GM18519 (cell line): ENCODE measurements at regions not wholly inside any gene's neighbourhood (a gene's known extent, or its start where the extent isn't known, plus 50 kb on each side); places are given as distances from the start of the nearest gene placed in this dataset.
A peak's percentile ranks its signal among the peaks of the same experiment; 100 is the strongest.

Experiments
- ATAC-seq: cut with Tn5 transposase; IDR thresholded peaks from one replicate; pipeline ENCODE4 v1.9.1; 2021; ENCODE audit warnings: mild to moderate bottlenecking, moderate library complexity; ENCODE audit not compliant: unreplicated experiment, low FRiP score

DNA sequence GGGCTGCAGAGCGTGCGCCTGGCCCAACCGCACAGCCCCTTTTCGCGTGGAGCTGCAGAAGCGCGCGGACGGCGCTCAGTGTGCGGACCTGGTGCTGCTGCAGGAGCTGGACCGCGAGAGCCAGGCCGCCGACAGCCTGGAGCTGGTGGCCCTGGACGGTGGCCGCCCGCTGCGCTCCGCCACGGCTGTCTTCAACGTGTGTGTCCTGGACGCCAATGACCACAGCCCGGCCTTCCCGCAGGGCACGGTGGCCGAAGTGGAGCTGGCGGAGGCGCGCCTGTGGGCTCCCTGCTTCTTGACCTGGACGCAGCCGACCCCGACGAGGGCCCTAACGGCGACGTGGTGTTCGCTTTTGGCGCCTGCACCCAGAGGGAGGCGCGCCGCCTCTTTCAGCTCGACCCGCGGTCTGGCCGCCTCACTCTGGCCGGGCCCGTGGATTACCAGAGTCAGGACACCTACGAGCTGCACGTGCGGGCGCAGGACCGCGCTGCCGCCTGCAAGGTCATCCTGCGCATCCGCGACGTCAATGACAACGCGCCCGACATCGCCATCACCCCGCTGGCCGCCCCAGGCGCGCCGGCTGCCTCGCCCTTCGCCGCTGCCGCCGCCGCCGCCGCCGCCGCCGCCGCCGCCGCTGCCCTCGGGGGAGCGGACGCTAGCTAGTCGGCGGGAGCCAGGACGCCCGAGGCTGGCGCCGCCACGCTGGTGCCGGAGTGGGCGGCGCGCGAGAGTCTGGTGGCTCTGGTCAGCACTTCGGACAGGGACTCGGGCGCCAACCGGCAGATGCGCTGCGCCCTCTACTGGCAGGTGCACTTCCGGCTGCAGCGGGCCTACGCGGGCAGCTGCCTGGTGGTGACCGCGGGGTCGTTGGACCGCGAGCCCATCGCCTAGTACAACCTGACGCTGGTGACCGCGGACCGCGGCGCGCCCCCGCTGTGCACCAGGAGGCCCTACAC is 172.2 kb downstream of the OLFM4 start:
- no peak for ATAC-seq

DNA sequence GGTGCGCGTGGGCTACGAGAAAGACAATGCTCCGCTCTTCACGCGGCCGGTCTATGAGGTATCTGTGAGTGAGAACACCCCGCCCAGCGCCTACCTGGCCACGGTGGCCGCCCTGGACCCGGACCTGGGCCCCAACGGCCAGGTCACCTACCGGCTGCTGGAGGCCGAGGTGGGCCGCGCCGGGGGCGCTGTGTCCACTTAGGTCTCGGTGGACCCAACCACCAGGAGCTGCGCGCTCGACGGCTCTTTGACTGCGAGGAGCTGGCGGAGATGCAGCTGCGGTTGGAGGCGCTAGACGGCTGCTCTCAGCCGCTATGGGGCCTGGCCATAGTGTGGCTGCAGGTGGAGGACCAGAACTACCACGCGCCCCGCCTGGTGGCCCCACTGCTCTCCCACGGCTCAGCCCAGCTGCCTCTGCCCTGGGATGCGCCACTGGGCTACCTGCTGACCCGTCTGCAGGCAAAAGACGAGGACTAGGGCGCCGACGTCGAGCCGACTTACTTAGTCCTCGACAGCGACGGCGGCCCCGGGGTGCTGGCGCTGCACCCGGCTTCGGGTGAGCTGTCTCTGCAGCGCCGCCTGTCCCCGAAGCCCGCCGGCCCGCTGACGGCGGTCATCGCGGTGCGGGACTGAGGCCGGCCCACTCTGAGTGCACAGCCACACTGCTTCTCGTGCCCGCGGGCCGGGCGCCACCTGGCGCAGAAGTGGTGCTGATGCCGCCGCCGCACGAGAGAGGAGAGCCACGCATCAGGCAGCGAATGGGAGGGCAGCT is 173.0 kb downstream of the OLFM4 start:
- no peak for ATAC-seq

DNA sequence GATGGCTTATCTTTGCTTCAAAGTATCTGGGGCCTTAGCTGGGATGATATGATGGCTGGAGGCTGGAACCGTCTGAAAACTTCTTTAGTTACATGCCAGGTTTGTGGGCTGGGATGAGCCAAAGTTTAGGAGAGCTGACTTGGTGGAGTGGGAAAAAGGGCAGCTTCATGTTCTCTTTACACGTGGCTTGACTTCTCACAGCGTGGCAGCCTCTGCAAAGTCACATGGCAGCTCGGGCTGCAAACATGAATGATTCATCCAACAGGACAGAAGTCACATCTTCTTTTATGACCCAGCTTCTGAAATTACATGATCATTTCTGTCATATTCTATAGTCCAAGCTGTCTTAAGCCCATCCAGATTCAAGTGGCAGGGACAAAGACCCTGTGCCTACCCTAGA is 176.0 kb downstream of the OLFM4 start:
- no peak for ATAC-seq

DNA sequence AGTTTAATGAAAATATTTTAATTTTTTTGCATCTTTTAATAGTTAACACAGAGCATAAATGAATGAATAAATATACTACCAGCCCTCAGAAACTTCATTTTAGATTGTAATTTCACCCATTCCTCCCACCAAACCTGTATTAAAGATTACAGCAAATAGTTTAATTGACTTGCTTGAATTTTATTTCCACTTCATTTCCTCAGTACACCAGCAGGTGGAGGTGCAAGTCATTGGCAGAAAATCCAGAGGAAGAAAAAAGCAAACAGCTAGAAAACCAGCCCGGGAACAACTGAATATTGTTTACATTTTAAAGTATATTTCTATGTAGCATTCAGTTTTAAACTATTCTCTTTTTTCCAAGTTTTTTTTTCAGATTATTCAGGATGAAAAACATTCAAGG is 177.8 kb downstream of the OLFM4 start:
- no peak for ATAC-seq

DNA sequence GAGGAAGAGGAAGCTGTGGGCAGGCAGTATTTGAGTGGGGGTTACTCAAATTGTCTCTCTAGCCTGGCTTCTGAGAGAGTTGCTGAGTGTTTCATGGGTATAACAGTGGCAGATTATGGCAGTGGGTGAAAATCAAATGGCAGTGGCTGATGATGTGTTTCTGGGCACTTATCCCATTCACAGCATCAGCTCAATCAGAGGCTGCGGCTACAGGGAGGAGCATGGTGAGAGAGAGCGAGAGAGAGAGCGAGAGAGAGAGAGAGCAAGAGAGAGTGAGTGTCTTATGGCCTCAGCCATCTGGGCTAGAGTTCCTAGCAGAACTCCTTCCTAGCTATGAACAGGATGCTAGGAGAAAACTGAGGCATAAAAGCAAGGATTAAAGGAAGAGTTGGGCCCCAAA is 178.9 kb downstream of the OLFM4 start:
- no peak for ATAC-seq

DNA sequence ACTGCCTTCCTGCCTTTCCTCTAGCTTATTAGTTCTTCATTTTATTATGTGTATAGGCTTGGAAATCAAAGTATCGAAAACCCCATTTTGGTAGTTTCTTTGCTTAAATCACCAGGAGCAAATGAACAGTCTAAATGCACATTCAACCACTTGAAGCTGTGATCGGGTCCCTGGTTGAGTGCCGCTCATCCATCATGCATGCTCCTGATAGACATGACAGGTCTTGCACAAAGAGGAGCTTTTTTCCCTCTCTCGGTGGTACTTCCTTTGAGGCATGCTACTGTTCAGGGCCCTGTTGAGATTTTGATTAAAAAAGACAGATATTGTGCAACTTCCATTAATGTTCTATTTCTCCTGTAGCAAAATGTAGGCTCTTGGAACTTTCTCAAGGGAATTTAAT is 185.8 kb downstream of the OLFM4 start:
- no peak for ATAC-seq

DNA sequence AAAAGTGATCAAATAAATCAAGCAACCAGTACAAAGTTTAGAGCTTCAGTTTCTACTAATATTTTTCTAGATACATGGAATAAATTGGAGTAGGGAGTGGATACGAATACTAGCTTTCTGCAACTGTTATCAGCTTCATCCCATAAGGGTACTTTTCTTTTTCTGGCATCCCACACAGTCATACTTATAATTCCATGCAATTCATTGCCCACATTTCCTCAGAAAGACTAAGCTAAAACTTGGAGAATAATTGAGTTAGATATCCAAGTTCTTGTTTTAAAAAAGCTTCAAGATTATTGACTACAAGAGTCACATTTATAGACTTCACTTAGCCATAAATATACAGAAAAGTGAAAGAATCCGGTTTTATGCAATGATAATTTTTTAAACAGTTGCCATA is 186.9 kb downstream of the OLFM4 start:
- ATAC-seq: no peak

DNA sequence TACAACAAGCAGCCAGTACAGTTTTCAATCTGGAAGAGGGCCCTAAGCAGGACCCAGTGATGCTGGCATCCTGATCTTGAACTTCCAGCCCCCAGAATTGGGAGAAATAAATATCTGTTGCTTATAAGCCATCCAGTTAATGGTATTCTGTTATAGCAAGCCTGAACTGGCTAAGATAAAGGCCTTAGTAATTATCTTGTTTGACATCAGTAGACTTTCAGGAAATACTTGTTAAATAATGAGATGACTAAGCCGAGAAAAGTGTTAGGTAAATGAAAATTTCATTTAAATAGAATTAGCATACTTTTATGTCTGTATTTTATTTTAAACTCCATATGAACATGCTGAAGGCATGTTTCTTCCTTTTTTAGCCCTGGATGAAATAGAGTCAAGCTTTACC is 188.2 kb downstream of the OLFM4 start:
- no peak for ATAC-seq

DNA sequence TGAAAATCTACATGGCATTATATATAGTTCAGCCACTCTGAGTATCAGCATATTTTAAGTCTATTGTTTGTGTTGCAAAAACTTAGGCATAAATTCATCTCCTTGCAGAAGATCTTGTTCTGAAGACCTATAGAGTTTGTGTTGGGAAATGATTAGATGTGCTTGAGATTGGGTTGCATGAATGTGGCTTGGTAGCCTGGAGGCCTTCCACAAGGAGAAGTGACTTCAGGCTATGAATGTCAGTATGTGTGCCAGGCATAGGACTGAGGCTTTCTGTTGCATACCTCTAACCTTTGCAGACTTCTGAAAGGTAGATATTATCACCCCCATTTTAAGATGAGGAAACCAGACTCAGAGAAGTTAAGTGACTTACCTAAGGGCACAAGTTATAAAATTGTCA is 188.6 kb downstream of the OLFM4 start:
- no peak for ATAC-seq

DNA sequence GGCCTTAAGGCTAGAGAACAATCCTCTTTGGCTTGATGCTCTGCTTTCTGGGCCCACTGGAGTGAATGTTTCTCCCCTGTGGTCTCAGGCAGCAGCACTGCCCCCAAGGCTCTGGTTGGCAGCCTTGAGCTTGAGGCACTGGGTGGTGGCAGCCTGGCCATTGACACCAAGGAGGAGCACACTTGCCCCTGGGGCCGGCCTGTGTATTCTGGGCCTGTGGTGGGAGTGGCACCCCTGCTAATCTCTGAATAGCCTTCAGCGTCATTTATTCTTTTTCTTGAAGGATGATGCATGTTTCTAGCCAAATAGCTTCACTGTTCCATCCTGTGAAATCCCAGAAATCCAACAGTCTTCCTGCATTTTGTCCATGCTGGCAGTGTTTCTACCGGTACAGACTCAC is 191.4 kb downstream of the OLFM4 start:
- ATAC-seq: no peak

DNA sequence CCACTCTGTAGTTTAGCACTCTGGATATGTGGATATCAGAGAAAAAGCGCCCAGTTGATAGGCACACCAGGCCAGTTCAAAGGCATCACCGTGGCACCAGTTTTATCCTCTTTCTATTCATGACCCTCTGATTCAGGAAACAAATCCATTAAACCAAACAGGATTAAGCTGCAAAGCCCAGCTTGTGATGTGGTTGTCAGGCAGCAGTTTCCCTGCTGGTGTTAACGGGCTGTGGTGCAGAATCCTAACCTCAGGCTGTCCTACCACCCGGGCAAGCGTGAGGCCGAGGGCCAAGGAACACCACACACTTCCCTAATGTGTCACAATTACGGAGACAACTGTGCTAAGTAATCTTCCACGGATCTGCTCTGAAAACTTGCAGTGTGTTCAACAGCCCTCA is 209.1 kb downstream of the OLFM4 start:
- no peak for ATAC-seq

DNA sequence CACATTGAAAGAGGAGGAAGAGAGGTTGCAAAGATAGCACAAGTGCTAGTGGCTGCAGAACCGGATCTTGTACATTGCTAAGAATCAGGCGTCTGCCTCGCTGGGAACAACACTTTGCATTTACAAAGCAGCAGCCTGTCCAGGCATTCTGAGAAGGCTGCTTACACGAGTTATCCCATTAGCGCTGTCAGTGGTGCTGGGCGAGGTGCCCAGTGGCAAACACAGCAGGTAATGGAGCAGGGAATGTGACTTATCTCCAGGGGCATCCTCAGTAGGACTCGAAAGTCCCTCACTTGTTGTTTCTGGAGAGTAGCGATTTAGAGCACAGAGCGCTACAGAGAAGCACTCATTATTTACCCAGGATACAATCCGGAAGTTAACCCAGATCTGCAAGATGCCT is 209.6 kb downstream of the OLFM4 start:
- no peak for ATAC-seq

DNA sequence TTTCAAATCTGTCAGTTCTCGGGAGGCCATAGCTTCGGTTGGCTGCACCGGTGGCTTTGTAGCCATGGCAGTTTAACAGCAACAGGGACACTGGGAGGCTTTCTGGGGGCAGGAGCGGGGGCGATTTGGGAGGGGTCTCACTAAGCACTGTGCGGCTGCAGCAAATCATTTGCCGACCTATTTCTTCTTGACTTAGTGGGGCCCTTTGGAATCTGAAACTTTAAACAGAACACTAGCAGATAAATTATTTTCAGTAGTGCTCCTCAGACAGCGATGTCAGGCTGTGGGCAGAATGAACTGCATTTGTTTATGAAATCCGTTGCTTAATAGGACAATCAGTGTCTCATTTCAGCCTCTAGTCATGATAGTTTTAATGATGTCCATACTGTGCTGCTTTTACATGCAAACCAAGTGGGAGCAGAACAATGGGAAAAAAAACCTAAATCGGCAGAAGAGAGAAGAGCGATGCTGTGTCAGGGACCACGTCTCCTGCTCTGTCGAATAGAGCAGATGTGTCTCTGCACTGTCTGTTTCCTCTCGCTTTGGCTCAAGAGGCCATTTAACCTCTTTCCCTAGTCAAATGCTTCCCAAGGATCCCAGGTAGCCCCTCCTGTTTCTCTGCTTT is 211.9 kb downstream of the OLFM4 start:
- no peak for ATAC-seq

DNA sequence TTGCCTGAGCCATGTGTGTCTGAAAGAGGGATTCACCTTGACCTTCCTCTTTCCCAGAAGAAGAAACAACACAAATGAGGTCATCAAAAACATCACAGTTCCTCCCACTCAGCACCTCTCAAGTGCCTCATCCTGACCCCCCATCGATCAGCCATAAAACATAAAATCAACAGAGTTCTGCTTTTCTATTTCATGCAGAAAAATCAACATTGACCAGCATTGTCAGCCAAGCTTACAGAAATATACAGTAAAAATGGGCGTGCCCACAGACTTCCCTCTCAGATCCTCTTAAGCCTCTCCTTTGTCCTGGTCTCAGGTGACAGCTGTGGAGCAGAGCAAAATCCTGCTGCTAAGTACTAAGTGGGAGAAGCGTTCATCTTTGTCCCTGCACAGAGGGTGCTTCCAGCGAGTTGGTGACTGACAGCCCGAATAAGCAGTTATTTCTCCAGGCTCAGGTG is 213.3 kb downstream of the OLFM4 start:
- ATAC-seq: no peak

DNA sequence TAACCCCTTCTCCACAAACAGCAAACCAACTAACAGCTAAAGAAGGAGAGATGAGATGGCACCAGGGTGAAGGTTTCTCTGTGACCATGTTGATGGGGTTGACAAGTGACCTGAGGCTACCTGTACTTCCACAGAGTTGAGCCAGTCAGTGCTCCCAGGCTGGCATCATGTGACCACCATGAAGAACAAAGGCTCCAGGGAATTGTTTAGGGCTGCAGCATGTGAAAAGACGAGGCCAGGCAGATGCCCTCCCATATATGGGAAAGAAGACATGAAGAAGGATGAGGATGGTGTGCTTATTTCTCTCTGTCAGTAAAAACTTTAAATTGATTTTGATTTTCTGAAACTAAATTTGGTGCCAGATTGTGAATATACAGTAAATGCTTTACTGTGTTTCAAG is 220.6 kb downstream of the OLFM4 start:
- ATAC-seq: no peak

DNA sequence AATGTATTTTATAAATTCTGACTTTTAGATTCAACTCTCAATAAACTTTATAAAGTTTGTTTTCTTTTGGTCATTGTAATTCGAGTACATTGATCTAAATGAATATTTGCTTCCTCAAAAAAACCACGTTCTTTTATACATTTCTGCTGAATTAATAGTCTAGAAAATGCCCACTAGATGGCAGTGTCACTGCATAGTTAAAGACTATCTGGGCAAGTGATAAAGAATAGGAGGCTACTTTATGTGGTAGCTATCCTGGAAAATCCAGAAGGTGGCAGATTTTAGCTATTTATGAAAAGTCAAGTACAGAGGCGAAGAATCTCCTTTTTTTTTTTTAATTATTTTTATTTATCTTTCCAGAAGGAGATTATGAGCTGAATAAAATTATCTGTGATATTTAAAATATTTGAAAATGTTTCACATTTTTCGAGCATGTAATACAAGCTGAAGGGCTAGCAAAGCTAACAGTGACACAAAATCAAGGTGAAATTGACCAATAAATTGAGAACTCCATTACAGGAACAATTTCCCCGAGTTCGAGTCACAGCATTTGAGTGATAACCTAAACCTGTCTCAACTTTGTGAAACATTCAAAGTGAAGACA is 221.8 kb downstream of the OLFM4 start:
- ATAC-seq: peak; percentile 92

DNA sequence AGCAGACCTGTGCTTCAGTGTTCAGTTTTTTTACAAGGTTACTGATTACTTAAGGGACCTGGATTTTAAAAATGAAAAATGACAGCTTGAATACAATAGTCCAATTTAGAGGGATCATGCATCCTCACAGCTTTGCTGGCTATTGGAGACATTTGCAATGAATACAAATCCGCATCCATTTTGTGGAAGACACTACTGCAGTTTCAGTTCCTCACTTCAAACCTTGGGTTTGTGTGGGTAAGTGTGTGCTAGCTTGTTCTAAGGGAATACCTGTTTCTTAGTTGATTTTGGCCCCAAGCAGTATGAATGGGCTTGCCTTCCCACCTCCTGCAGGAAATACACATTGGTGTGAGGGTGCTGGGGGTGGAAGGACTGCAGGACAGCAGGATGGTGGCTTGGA is 222.4 kb downstream of the OLFM4 start:
- ATAC-seq: no peak

DNA sequence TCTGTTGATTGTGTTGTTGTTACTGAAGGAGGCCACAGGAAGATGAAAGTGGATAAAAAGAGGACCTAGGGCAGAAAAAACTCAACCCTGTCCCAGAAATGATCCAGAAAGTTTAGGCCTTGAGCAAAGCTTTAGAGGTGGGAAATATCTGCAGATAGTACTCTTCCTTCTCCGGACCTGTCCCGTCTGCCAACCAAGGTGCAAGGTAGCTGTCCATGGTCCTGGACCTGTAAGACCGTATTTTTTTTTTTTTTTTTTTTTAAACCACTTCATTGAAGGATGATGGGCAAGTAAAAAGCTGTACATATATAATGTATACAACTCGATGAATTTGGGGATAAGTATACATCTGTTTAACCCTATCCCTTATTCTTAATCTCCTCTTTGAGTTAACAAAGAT is 225.9 kb downstream of the OLFM4 start:
- ATAC-seq: no peak

DNA sequence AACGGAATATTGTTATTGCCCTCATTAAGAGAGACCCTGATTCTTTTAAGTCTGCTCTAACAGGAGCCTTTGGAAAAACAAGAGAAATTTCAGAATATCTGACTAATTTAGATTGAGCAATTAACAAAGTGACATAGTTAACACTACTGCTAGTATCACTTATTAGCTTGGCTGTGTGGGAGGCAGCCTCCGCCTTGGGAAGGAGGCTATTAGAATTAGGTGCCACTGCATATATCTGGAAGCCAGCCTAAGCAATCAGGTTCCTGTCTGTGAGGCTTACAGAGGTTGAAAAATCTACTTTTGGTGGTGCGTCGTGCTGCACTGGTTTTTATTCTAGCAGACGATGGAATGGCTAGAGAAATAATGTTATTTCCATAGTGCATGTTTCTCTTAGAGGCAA is 227.2 kb downstream of the OLFM4 start:
- ATAC-seq: no peak

DNA sequence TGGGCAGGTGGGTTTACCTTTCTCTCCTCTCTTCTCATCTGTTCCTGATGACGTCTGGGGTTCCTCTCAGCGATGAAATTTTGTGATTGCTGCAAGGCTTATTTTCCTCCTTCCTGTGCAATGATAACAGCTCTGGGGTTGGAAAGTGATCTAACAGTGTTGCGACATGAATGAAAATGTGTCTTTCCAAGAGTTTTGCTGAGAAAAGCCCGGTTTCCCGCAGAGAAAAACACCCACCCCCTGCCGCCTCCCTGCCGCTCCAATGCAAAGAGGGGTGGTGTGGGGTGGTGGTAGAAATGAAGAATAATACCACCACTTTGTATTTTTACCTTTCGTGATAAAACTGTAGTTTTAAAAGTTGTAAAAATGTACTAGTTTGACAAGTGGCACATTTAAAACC is 232.0 kb downstream of the OLFM4 start:
- no peak for ATAC-seq
